Neural cell (in vitro differentiated cells): ENCODE measurements at regions not wholly inside any gene's neighbourhood (a gene's known extent, or its start where the extent isn't known, plus 50 kb on each side); places are given as distances from the start of the nearest gene placed in this dataset.

Source experiments
- H2AFZ ChIP-seq: fragments of 200-600, 300-800 bp; sonication (generic), shearing (Covaris generic); 2 replicates; pipeline ENCODE4 v1.6.0; 2014; ENCODE audit warnings: low read depth, mild to moderate bottlenecking, antibody characterized with exemption, low read length, moderate library complexity
- H3F3A ChIP-seq: fragments of 200-600 bp; shearing (Covaris generic); 2 replicates; pipeline ENCODE4 v1.6.1; 2016; ENCODE audit warnings: mild to moderate bottlenecking, moderate library complexity, mixed read lengths, antibody characterized with exemption, low read length; ENCODE audit not compliant: insufficient read depth, poor library complexity, severe bottlenecking
- H3K27ac ChIP-seq: fragments of 200-600, 300-800 bp; sonication (generic), shearing (Covaris generic); 2 replicates; pipeline ENCODE4 v1.5.1; 2014; ENCODE audit warnings: mild to moderate bottlenecking, low read length, moderate library complexity
- H3K27me3 ChIP-seq: fragments of 300-800, 200-600 bp; sonication (generic), shearing (Covaris generic); 2 replicates; pipeline ENCODE4 v1.6.0; 2014; ENCODE audit warnings: mild to moderate bottlenecking, low read depth, low read length, moderate library complexity; ENCODE audit not compliant: insufficient read depth
- H3K36me3 ChIP-seq: fragments of 300-800, 200-600 bp; sonication (generic), shearing (Covaris generic); 2 replicates; pipeline ENCODE4 v1.5.1; 2014; ENCODE audit warnings: mild to moderate bottlenecking, antibody characterized with exemption, low read length, moderate library complexity; ENCODE audit not compliant: insufficient read depth
- H3K4me2 ChIP-seq: fragments of 300-800, 200-600 bp; sonication (generic), shearing (Covaris generic); 2 replicates; pipeline ENCODE4 v1.6.0; 2014; ENCODE audit warnings: mild to moderate bottlenecking, low read length
- H3K4me3 ChIP-seq: fragments of 300-800, 200-600 bp; sonication (generic), shearing (Covaris generic); 2 replicates; pipeline ENCODE4 v1.5.1; 2014; ENCODE audit warnings: mild to moderate bottlenecking, low read length, moderate library complexity
- H3K79me2 ChIP-seq: fragments of 200-600 bp; shearing (Covaris generic); replicated peaks from 2 replicates; pipeline ENCODE4 v1.6.0; 2014; ENCODE audit warnings: mild to moderate bottlenecking, low read length, moderate library complexity; ENCODE audit not compliant: insufficient read depth
- H3K9ac ChIP-seq: fragments of 300-800, 200-600 bp; sonication (generic), shearing (Covaris generic); 2 replicates; pipeline ENCODE4 v1.6.1; 2016; ENCODE audit warnings: mild to moderate bottlenecking, low read length, mixed read lengths
- H3K9me2 ChIP-seq: fragments of 200-600 bp; shearing (Covaris generic); 2 replicates; pipeline ENCODE4 v1.6.1; 2016; ENCODE audit warnings: mild to moderate bottlenecking, low read length, mixed read lengths; ENCODE audit not compliant: insufficient read depth
- H3K9me3 ChIP-seq: fragments of 200-600, 300-800 bp; sonication (generic), shearing (Covaris generic); 2 replicates; pipeline ENCODE4 v1.6.1; 2016; ENCODE audit warnings: mild to moderate bottlenecking, mixed run types, low read length, moderate library complexity, mixed read lengths
- H4K20me1 ChIP-seq: fragments of 200-600 bp; shearing (Covaris generic); 2 replicates; pipeline ENCODE4 v1.6.1; 2016; ENCODE audit warnings: mild to moderate bottlenecking, mixed run types; ENCODE audit not compliant: insufficient read depth
- EP300 ChIP-seq: fragments of 450-650 bp; conservative IDR thresholded peaks from 2 replicates; pipeline ENCODE4 v1.6.1; 2014; ENCODE audit warnings: antibody characterized with exemption, mild to moderate bottlenecking, moderate library complexity; ENCODE audit not compliant: poor library complexity, severe bottlenecking
- EZH2 ChIP-seq: fragments of 200-600, 300-800 bp; shearing (Covaris generic), sonication (generic); IDR thresholded peaks from 2 replicates; pipeline ENCODE4 v1.6.1; 2014; ENCODE audit warnings: antibody characterized with exemption, low read length, borderline replicate concordance, mild to moderate bottlenecking; ENCODE audit not compliant: insufficient read depth, poor library complexity, severe bottlenecking
- MXI1 ChIP-seq: fragments of 450-650 bp; conservative IDR thresholded peaks from 2 replicates; pipeline ENCODE4 v1.6.1; 2014; ENCODE audit warnings: antibody characterized with exemption, mild to moderate bottlenecking; ENCODE audit not compliant: poor library complexity, severe bottlenecking
- POLR2AphosphoS5 ChIP-seq: IDR thresholded peaks from 2 replicates; pipeline ENCODE4 v1.6.1; 2012
- RAD21 ChIP-seq: fragments of 450-650 bp; conservative IDR thresholded peaks from 2 replicates; pipeline ENCODE4 v1.6.1; 2014; ENCODE audit warnings: antibody characterized with exemption, mild to moderate bottlenecking, moderate library complexity
- SMC3 ChIP-seq: fragments of 450-650 bp; conservative IDR thresholded peaks from 2 replicates; pipeline ENCODE4 v1.6.1; 2014; ENCODE audit warnings: antibody characterized with exemption, mild to moderate bottlenecking, moderate library complexity; ENCODE audit not compliant: poor library complexity
- TAF1 ChIP-seq: IDR thresholded peaks from 2 replicates; pipeline ENCODE4 v1.6.1; 2012; ENCODE audit warnings: low read depth
- TF ChIP-seq, protein P1 (sequence below): fragments of 450-650 bp; IDR thresholded peaks from 2 replicates; pipeline ENCODE4 v1.5.1; 2014; ENCODE audit warnings: antibody characterized with exemption, mild to moderate bottlenecking, moderate library complexity; ENCODE audit not compliant: poor library complexity, severe bottlenecking
- TF ChIP-seq, protein P2 (sequence below): IDR thresholded peaks from 2 replicates; pipeline ENCODE4 v1.6.1; 2012; ENCODE audit warnings: borderline replicate concordance

DNA sequence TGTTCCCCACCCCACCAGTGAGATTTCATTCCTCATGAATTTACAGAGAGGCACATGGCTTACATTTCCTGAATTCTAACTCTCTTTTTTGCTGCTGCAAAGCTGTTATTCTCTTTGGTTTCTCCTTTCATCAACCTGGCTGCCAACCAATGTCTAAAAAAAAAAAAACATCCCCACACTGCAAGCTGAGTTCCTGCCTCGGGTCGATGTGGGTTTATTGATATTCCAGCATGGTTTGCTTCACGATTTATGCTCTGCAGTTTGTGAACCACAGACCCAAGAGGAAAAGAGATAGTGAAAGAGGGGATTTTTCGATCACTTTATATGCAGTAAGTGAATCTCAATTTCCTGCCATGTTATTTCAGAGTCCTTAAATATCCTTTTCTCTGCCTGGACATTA is 363.6 kb downstream of the LPIN1 start:
- H3K79me2 ChIP-seq: no peaks in the 10 kb centered on the region
- H3K9me3 ChIP-seq: no peaks in the 10 kb centered on the region
- H3K4me2 ChIP-seq: no peak overlapping the region
- H3K9ac ChIP-seq: no peak overlapping the region
- no peaks in the 10 kb centered on the region for H3K36me3 ChIP-seq
- no peaks in the 10 kb centered on the region for H3K27me3 ChIP-seq
- no peak overlapping the region for H3K4me3 ChIP-seq
- no peaks in the 10 kb centered on the region for H4K20me1 ChIP-seq
- TF ChIP-seq EZH2 (no peak), TAF1 (no peak), RAD21 (no peak), POLR2AphosphoS5 (no peak), EP300 (no peak), MXI1 (no peak), SMC3 (no peak)
- TF ChIP-seq, protein P1, sequence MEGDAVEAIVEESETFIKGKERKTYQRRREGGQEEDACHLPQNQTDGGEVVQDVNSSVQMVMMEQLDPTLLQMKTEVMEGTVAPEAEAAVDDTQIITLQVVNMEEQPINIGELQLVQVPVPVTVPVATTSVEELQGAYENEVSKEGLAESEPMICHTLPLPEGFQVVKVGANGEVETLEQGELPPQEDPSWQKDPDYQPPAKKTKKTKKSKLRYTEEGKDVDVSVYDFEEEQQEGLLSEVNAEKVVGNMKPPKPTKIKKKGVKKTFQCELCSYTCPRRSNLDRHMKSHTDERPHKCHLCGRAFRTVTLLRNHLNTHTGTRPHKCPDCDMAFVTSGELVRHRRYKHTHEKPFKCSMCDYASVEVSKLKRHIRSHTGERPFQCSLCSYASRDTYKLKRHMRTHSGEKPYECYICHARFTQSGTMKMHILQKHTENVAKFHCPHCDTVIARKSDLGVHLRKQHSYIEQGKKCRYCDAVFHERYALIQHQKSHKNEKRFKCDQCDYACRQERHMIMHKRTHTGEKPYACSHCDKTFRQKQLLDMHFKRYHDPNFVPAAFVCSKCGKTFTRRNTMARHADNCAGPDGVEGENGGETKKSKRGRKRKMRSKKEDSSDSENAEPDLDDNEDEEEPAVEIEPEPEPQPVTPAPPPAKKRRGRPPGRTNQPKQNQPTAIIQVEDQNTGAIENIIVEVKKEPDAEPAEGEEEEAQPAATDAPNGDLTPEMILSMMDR: no peak
- TF ChIP-seq, protein P2, sequence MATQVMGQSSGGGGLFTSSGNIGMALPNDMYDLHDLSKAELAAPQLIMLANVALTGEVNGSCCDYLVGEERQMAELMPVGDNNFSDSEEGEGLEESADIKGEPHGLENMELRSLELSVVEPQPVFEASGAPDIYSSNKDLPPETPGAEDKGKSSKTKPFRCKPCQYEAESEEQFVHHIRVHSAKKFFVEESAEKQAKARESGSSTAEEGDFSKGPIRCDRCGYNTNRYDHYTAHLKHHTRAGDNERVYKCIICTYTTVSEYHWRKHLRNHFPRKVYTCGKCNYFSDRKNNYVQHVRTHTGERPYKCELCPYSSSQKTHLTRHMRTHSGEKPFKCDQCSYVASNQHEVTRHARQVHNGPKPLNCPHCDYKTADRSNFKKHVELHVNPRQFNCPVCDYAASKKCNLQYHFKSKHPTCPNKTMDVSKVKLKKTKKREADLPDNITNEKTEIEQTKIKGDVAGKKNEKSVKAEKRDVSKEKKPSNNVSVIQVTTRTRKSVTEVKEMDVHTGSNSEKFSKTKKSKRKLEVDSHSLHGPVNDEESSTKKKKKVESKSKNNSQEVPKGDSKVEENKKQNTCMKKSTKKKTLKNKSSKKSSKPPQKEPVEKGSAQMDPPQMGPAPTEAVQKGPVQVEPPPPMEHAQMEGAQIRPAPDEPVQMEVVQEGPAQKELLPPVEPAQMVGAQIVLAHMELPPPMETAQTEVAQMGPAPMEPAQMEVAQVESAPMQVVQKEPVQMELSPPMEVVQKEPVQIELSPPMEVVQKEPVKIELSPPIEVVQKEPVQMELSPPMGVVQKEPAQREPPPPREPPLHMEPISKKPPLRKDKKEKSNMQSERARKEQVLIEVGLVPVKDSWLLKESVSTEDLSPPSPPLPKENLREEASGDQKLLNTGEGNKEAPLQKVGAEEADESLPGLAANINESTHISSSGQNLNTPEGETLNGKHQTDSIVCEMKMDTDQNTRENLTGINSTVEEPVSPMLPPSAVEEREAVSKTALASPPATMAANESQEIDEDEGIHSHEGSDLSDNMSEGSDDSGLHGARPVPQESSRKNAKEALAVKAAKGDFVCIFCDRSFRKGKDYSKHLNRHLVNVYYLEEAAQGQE: no peak
- H2AFZ ChIP-seq: no peak overlapping the region
- H3K9me2 ChIP-seq: no peaks in the 10 kb centered on the region
- H3K27ac ChIP-seq: no peak overlapping the region
- no peaks in the 10 kb centered on the region for H3F3A ChIP-seq

DNA sequence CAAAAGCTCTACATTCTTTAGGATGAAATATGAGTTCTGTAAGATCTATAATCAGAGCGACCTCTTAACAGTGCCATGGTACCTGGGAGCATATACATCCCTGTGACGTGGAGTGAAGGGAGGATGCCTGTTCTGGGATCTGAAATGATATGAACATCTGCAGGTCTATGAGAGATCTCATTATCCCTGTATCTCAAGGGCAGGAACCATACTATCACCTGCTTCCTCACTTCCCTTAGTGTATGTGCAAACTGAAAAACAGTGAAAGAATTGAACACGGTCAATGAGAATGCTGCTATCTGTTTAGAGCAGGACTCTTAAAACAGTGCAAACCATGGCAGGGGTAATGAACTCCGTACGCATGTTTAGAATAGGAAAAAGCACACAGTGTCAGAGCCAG is 364.0 kb downstream of the LPIN1 start:
- TF ChIP-seq MXI1: no peak
- Histone ChIP-seq H3F3A (no peaks in the 10 kb centered on the region), H3K9me2 (no peaks in the 10 kb centered on the region), H3K4me3 (no peak overlapping the region), H2AFZ (no peak overlapping the region), H3K27ac (no peak overlapping the region), H3K4me2 (no peak overlapping the region), H4K20me1 (no peaks in the 10 kb centered on the region), H3K27me3 (no peaks in the 10 kb centered on the region), H3K9me3 (no peaks in the 10 kb centered on the region), H3K36me3 (no peaks in the 10 kb centered on the region), H3K9ac (no peak overlapping the region), H3K79me2 (no peaks in the 10 kb centered on the region)

DNA sequence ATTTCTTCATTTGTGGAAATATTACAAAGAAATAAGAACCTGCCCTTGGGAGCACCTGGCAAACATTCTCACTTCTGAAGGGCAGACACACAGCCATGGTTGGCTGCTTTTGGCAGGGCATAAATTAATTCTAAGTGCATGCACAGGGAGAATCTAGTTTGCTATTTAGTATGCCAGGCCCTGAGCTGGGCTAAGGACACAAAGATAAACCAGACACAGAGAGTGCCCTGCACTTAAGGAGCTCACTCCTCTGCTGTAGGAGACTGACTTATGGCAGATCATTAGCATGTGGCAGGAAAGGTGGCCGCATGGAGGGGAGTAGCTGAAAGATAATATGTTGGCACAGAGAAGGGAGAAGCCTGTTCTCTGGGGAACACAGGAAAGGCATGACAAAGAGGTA is 367.0 kb downstream of the LPIN1 start:
- no peak overlapping the region for H3K27ac ChIP-seq
- no peaks in the 10 kb centered on the region for H3K27me3 ChIP-seq
- H3K9me2 ChIP-seq: no peaks in the 10 kb centered on the region
- no peaks in the 10 kb centered on the region for H3K9me3 ChIP-seq
- TF ChIP-seq TAF1 (no peak), POLR2AphosphoS5 (no peak), EZH2 (no peak), SMC3 (no peak), EP300 (no peak), RAD21 (no peak), MXI1 (no peak)
- TF ChIP-seq, protein P2: no peak
- TF ChIP-seq, protein P1: no peak
- H3K9ac ChIP-seq: no peak overlapping the region
- H3K4me3 ChIP-seq: no peak overlapping the region
- H3K79me2 ChIP-seq: no peaks in the 10 kb centered on the region
- H3K36me3 ChIP-seq: no peaks in the 10 kb centered on the region
- no peaks in the 10 kb centered on the region for H3F3A ChIP-seq
- H4K20me1 ChIP-seq: no peaks in the 10 kb centered on the region
- no peak overlapping the region for H3K4me2 ChIP-seq
- no peak overlapping the region for H2AFZ ChIP-seq
